22Rv1 (cell line): ENCODE measurements at regions not wholly inside any gene's neighbourhood (a gene's known extent, or its start where the extent isn't known, plus 50 kb on each side); places are given as distances from the start of the nearest gene placed in this dataset.

Experiments
- CTCF ChIP-seq: fragments of 450-650 bp; IDR thresholded peaks from 2 replicates; pipeline ENCODE4 v1.5.1; 2017; ENCODE audit warnings: mild to moderate bottlenecking
- ZFX ChIP-seq: fragments of 450-650 bp; IDR thresholded peaks from 2 replicates; pipeline ENCODE4 v1.6.1; 2017; ENCODE audit warnings: antibody characterized with exemption, borderline replicate concordance

DNA sequence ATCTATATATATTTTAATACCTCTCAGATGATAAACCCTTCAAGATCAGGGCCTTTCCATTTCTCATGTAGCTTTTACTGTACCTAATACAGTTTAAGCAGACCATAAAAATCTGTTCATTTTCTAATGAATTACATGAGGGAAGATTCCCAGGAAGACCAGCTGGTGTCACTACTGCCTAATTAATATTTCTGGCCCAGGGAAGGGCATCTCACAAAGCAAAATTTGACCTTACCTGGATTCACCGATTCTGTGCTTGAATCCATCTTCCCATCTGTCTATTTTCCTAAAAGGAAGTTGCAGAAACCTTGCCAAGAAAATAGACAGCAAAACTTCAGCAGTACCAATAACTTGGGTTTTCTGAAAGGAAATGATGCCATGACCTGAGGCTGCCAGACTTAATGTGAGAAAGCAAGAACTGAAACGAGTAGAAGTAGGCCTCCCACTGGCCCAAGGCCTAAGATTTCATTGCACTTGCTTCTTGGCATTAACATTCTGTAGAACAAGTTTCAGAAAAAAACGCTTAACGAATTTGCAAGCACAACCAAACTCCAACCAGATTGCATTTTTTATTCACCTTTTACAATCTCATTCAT is 83.0 kb upstream of the GLIS3 start:
- TF ChIP-seq CTCF = peak; percentile 74
- no peak for TF ChIP-seq ZFX
